ENCODE measurements at regions not wholly inside any gene's neighbourhood (a gene's known extent, or its start where the extent isn't known, plus 50 kb on each side); places are given as distances from the start of the nearest gene placed in this dataset.

DNA sequence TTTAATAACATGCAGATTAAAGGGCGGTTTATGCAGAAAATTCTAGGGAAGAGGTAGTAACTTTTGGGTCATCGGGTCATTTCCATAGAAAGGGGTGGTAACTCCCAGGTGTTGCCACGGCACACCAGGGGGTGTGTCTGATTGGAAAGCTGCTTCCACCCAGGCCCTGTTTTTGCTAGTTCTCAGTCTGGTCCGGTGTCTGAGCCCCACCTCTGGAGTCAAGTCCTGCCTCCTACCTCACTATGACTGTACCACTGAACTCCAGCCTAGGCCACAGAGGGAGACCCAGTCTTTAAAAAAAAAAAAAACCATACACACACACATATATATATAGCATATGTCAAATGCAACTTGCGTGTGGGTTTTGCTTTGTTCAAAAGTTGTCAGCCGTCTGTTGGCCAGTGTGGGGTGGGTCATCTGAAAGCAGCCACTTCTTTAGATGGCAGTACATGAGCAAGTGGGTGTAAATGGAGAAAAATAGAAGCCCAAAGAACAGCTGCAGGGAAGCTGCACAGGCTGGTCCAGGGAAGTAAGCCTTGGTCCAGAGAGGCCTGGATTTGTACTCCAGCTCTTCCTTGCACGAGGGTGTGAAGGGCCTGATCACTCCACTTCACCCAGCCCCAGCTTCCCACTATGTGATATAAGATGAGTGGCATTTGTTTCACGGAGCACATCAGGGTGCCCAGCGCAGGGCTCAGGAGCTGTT is 110.7 kb upstream of the SPRY4 start:
- TF ChIP-seq, protein P1, sequence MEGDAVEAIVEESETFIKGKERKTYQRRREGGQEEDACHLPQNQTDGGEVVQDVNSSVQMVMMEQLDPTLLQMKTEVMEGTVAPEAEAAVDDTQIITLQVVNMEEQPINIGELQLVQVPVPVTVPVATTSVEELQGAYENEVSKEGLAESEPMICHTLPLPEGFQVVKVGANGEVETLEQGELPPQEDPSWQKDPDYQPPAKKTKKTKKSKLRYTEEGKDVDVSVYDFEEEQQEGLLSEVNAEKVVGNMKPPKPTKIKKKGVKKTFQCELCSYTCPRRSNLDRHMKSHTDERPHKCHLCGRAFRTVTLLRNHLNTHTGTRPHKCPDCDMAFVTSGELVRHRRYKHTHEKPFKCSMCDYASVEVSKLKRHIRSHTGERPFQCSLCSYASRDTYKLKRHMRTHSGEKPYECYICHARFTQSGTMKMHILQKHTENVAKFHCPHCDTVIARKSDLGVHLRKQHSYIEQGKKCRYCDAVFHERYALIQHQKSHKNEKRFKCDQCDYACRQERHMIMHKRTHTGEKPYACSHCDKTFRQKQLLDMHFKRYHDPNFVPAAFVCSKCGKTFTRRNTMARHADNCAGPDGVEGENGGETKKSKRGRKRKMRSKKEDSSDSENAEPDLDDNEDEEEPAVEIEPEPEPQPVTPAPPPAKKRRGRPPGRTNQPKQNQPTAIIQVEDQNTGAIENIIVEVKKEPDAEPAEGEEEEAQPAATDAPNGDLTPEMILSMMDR (conservative IDR thresholded peaks at IDR 0.05; ENCODE audit: low read length), result no peak
- TF ChIP-seq EZH2phosphoT487 (IDR thresholded peaks at IDR 0.05; ENCODE audit: borderline replicate concordance), result no peak

Data from Loucy (cell line).